Neural cell (in vitro differentiated cells): ENCODE measurements at regions not wholly inside any gene's neighbourhood (a gene's known extent, or its start where the extent isn't known, plus 50 kb on each side); places are given as distances from the start of the nearest gene placed in this dataset.

ENCODE experiments used
- H2AFZ ChIP-seq: fragments of 200-600, 300-800 bp; sonication (generic), shearing (Covaris generic); 2 replicates; pipeline ENCODE4 v1.6.0; 2014; ENCODE audit warnings: low read depth, mild to moderate bottlenecking, antibody characterized with exemption, low read length, moderate library complexity
- H3F3A ChIP-seq: fragments of 200-600 bp; shearing (Covaris generic); 2 replicates; pipeline ENCODE4 v1.6.1; 2016; ENCODE audit warnings: mild to moderate bottlenecking, moderate library complexity, mixed read lengths, antibody characterized with exemption, low read length; ENCODE audit not compliant: insufficient read depth, poor library complexity, severe bottlenecking
- H3K27ac ChIP-seq: fragments of 200-600, 300-800 bp; sonication (generic), shearing (Covaris generic); 2 replicates; pipeline ENCODE4 v1.5.1; 2014; ENCODE audit warnings: mild to moderate bottlenecking, low read length, moderate library complexity
- H3K27me3 ChIP-seq: fragments of 300-800, 200-600 bp; sonication (generic), shearing (Covaris generic); 2 replicates; pipeline ENCODE4 v1.6.0; 2014; ENCODE audit warnings: mild to moderate bottlenecking, low read depth, low read length, moderate library complexity; ENCODE audit not compliant: insufficient read depth
- H3K36me3 ChIP-seq: fragments of 300-800, 200-600 bp; sonication (generic), shearing (Covaris generic); 2 replicates; pipeline ENCODE4 v1.5.1; 2014; ENCODE audit warnings: mild to moderate bottlenecking, antibody characterized with exemption, low read length, moderate library complexity; ENCODE audit not compliant: insufficient read depth
- H3K4me2 ChIP-seq: fragments of 300-800, 200-600 bp; sonication (generic), shearing (Covaris generic); 2 replicates; pipeline ENCODE4 v1.6.0; 2014; ENCODE audit warnings: mild to moderate bottlenecking, low read length
- H3K4me3 ChIP-seq: fragments of 300-800, 200-600 bp; sonication (generic), shearing (Covaris generic); 2 replicates; pipeline ENCODE4 v1.5.1; 2014; ENCODE audit warnings: mild to moderate bottlenecking, low read length, moderate library complexity
- H3K79me2 ChIP-seq: fragments of 200-600 bp; shearing (Covaris generic); replicated peaks from 2 replicates; pipeline ENCODE4 v1.6.0; 2014; ENCODE audit warnings: mild to moderate bottlenecking, low read length, moderate library complexity; ENCODE audit not compliant: insufficient read depth
- H3K9ac ChIP-seq: fragments of 300-800, 200-600 bp; sonication (generic), shearing (Covaris generic); 2 replicates; pipeline ENCODE4 v1.6.1; 2016; ENCODE audit warnings: mild to moderate bottlenecking, low read length, mixed read lengths
- H3K9me2 ChIP-seq: fragments of 200-600 bp; shearing (Covaris generic); 2 replicates; pipeline ENCODE4 v1.6.1; 2016; ENCODE audit warnings: mild to moderate bottlenecking, low read length, mixed read lengths; ENCODE audit not compliant: insufficient read depth
- H3K9me3 ChIP-seq: fragments of 200-600, 300-800 bp; sonication (generic), shearing (Covaris generic); 2 replicates; pipeline ENCODE4 v1.6.1; 2016; ENCODE audit warnings: mild to moderate bottlenecking, mixed run types, low read length, moderate library complexity, mixed read lengths
- H4K20me1 ChIP-seq: fragments of 200-600 bp; shearing (Covaris generic); 2 replicates; pipeline ENCODE4 v1.6.1; 2016; ENCODE audit warnings: mild to moderate bottlenecking, mixed run types; ENCODE audit not compliant: insufficient read depth
- CTCF ChIP-seq: fragments of 450-650 bp; IDR thresholded peaks from 2 replicates; pipeline ENCODE4 v1.5.1; 2014; ENCODE audit warnings: antibody characterized with exemption, mild to moderate bottlenecking, moderate library complexity; ENCODE audit not compliant: poor library complexity, severe bottlenecking
- EP300 ChIP-seq: fragments of 450-650 bp; conservative IDR thresholded peaks from 2 replicates; pipeline ENCODE4 v1.6.1; 2014; ENCODE audit warnings: antibody characterized with exemption, mild to moderate bottlenecking, moderate library complexity; ENCODE audit not compliant: poor library complexity, severe bottlenecking
- EZH2 ChIP-seq: fragments of 200-600, 300-800 bp; shearing (Covaris generic), sonication (generic); IDR thresholded peaks from 2 replicates; pipeline ENCODE4 v1.6.1; 2014; ENCODE audit warnings: antibody characterized with exemption, low read length, borderline replicate concordance, mild to moderate bottlenecking; ENCODE audit not compliant: insufficient read depth, poor library complexity, severe bottlenecking
- MXI1 ChIP-seq: fragments of 450-650 bp; conservative IDR thresholded peaks from 2 replicates; pipeline ENCODE4 v1.6.1; 2014; ENCODE audit warnings: antibody characterized with exemption, mild to moderate bottlenecking; ENCODE audit not compliant: poor library complexity, severe bottlenecking
- POLR2AphosphoS5 ChIP-seq: IDR thresholded peaks from 2 replicates; pipeline ENCODE4 v1.6.1; 2012
- RAD21 ChIP-seq: fragments of 450-650 bp; conservative IDR thresholded peaks from 2 replicates; pipeline ENCODE4 v1.6.1; 2014; ENCODE audit warnings: antibody characterized with exemption, mild to moderate bottlenecking, moderate library complexity
- REST ChIP-seq: IDR thresholded peaks from 2 replicates; pipeline ENCODE4 v1.6.1; 2012; ENCODE audit warnings: borderline replicate concordance
- SMC3 ChIP-seq: fragments of 450-650 bp; conservative IDR thresholded peaks from 2 replicates; pipeline ENCODE4 v1.6.1; 2014; ENCODE audit warnings: antibody characterized with exemption, mild to moderate bottlenecking, moderate library complexity; ENCODE audit not compliant: poor library complexity
- TAF1 ChIP-seq: IDR thresholded peaks from 2 replicates; pipeline ENCODE4 v1.6.1; 2012; ENCODE audit warnings: low read depth

- TF ChIP-seq REST (peak; percentile 33), RAD21 (peak; percentile 21)
Measured at GRCh38 chr9:36765468-36766341, 193.0 kb downstream of the MELK start (continued).

- Histone ChIP-seq H3F3A (no peaks in the 10 kb centered on the region), H3K27ac (no peak overlapping the region), H3K9ac (no peak overlapping the region), H4K20me1 (no peaks in the 10 kb centered on the region), H3K79me2 (no peaks in the 10 kb centered on the region), H3K4me2 (no peak overlapping the region), H2AFZ (no peak overlapping the region), H3K36me3 (no peaks in the 10 kb centered on the region), H3K27me3 (no peaks in the 10 kb centered on the region), H3K9me3 (no peaks in the 10 kb centered on the region), H3K4me3 (no peak overlapping the region), H3K9me2 (no peaks in the 10 kb centered on the region)
- TF ChIP-seq SMC3 (no peak), REST (no peak), MXI1 (no peak), EP300 (no peak), RAD21 (no peak), CTCF (no peak), POLR2AphosphoS5 (no peak), EZH2 (no peak), TAF1 (no peak)
Measured at GRCh38 chr9:36768677-36769076, 196.0 kb downstream of the MELK start.
